ENCODE measurements at regions not wholly inside any gene's neighbourhood (a gene's known extent, or its start where the extent isn't known, plus 50 kb on each side); places are given as distances from the start of the nearest gene placed in this dataset.

GRCh38 chr1:38327559-38327973 is 281.0 kb upstream of the POU3F1 start:
- ChIA-PET POLR2A (no interaction called here), CTCF (no interaction called here)
- Histone ChIP-seq H4K20me1 (replicated peaks; ENCODE audit: control insufficient read depth, extremely low read depth, insufficient read depth, low read length) (no peaks in the 10 kb centered on the region), H3K9me1 (replicated peaks; ENCODE audit: control insufficient read depth, extremely low read depth, insufficient read depth, low read length) (no peaks in the 10 kb centered on the region), H3K4me3 (replicated peaks in 1 of 3; ENCODE audit: insufficient read depth in 1 of 3, low read depth in 1 of 3, low read length in 3 of 3) (no peak overlapping the region), H3K79me2 (ENCODE audit: control insufficient read depth, insufficient read depth, low read length) (no peaks in the 10 kb centered on the region), H3K4me1 (ENCODE audit: control insufficient read depth, extremely low read depth, insufficient read depth, low read length) (no peaks in the 10 kb centered on the region), H3K27me3 (ENCODE audit: control insufficient read depth in 2 of 2, insufficient read depth in 2 of 2, low read length in 2 of 2) (no peaks in the 10 kb centered on the region), H3K4me2 (ENCODE audit: insufficient read depth, low read length) (no peak overlapping the region), H3K9ac (replicated peaks; ENCODE audit: extremely low read depth, insufficient read depth, low read length) (no peak overlapping the region), H3K27ac (ENCODE audit: insufficient read depth, low read depth, low read length) (no peak overlapping the region), H3K9me3 (replicated peaks; ENCODE audit: control insufficient read depth, insufficient read depth, low read length) (no peaks in the 10 kb centered on the region), H2AFZ (ENCODE audit: low read depth, low read length) (no peak overlapping the region), H3K36me3 (ENCODE audit: control insufficient read depth in 2 of 2, extremely low read depth in 1 of 2, insufficient read depth in 2 of 2, low read length in 2 of 2) (no peaks in the 10 kb centered on the region)
- dilution Hi-C loops (cut with MboI; ENCODE audit: extremely low pct_ligation_motif_present, low sequenced_read_pairs) = no loop called here
- BruUV-seq (replicated peaks) = no TSS peak
- DNase-seq (ENCODE audit: low read depth, low spot score) = no peak
- TF ChIP-seq POLR2AphosphoS5 (IDR thresholded peaks at IDR 0.05; ENCODE audit: insufficient read depth, low read depth, low read length) (no peak), MAX (IDR thresholded peaks at IDR 0.05; ENCODE audit: insufficient read depth, insufficient read length) (no peak), GATA2 (IDR thresholded peaks at IDR 0.05; ENCODE audit: insufficient read depth, insufficient read length, low read depth, low read length) (no peak), FOS (IDR thresholded peaks at IDR 0.05; ENCODE audit: borderline replicate concordance, insufficient read depth, low read length) (no peak), EZH2 (IDR thresholded peaks at IDR 0.05; ENCODE audit: borderline replicate concordance, low read depth, low read length, severe bottlenecking) (no peak), CTCF (IDR thresholded peaks at IDR 0.05; ENCODE audit: extremely low read depth in 1 of 2, insufficient read depth in 1 of 2, low read depth in 1 of 2, low read length in 2 of 2) (no peak), MYC (IDR thresholded peaks at IDR 0.05; ENCODE audit: low read depth, low read length) (no peak)
- intact Hi-C loops (cut with micrococcal nuclease) = no loop called here
- no peak for FAIRE-seq
